NOMO-1 treated with DMSO at 0.1 percent for 48 hours (cell line): ENCODE measurements at regions not wholly inside any gene's neighbourhood (a gene's known extent, or its start where the extent isn't known, plus 50 kb on each side); places are given as distances from the start of the nearest gene placed in this dataset.

Experiments
- DNase-seq: peaks from one replicate; lab custom pipeline; 2025; ENCODE audit not compliant: unreplicated experiment; lab: John Stamatoyannopoulos, UW

- no peak for DNase-seq
Measured at GRCh38 chr3:159593927-159594605, 394.6 kb upstream of the IL12A start.

GRCh38 chr3:159600291-159600690, 388.3 kb upstream of the IL12A start:
- no peak for DNase-seq

- DNase-seq, result no peak
Measured at GRCh38 chr3:159604151-159604581, 384.5 kb upstream of the IL12A start.

GRCh38 chr3:159605101-159605500, 383.5 kb upstream of the IL12A start:
- DNase-seq, result no peak

- no peak for DNase-seq
Measured at GRCh38 chr3:159605776-159606175, 382.9 kb upstream of the IL12A start.

GRCh38 chr3:159607856-159608255, 380.8 kb upstream of the IL12A start:
- no peak for DNase-seq

- DNase-seq, result no peak
Measured at GRCh38 chr3:159608311-159608710, 380.3 kb upstream of the IL12A start.

GRCh38 chr3:159609625-159610024, 379.0 kb upstream of the IL12A start:
- DNase-seq, result no peak

GRCh38 chr3:159616234-159616825, 372.3 kb upstream of the IL12A start:
- no peak for DNase-seq

- no peak for DNase-seq
Measured at GRCh38 chr3:159619341-159619885, 369.2 kb upstream of the IL12A start.

GRCh38 chr3:159620281-159620680, 368.4 kb upstream of the IL12A start:
- no peak for DNase-seq

- DNase-seq, result no peak
Measured at GRCh38 chr3:159620873-159621272, 367.8 kb upstream of the IL12A start.

- no peak for DNase-seq
Measured at GRCh38 chr3:159624616-159625015, 364.0 kb upstream of the IL12A start.

GRCh38 chr3:159625594-159625993, 363.0 kb upstream of the IL12A start:
- no peak for DNase-seq

- DNase-seq, result no peak
Measured at GRCh38 chr3:159626598-159626997, 362.0 kb upstream of the IL12A start.

- DNase-seq, result no peak
Measured at GRCh38 chr3:159627229-159627628, 361.4 kb upstream of the IL12A start.

- DNase-seq, result no peak
Measured at GRCh38 chr3:159627634-159628033, 361.0 kb upstream of the IL12A start.

GRCh38 chr3:159629329-159630084, 359.1 kb upstream of the IL12A start:
- no peak for DNase-seq

- DNase-seq, result no peak
Measured at GRCh38 chr3:159631226-159631625, 357.4 kb upstream of the IL12A start.

- DNase-seq, result no peak
Measured at GRCh38 chr3:159632128-159632527, 356.5 kb upstream of the IL12A start.

GRCh38 chr3:159632851-159633250, 355.8 kb upstream of the IL12A start:
- no peak for DNase-seq

- DNase-seq, result peak; percentile 60
Measured at GRCh38 chr3:159634483-159634882, 354.2 kb upstream of the IL12A start.
